Activated naive CD4-positive, alpha-beta T cell treated with anti-CD3 and anti-CD28 coated beads, Interleukin-2, amount 50 U/mL, for 16 hours (primary cell): ENCODE measurements at regions not wholly inside any gene's neighbourhood (a gene's known extent, or its start where the extent isn't known, plus 50 kb on each side); places are given as distances from the start of the nearest gene placed in this dataset.

ENCODE experiments used
- DNase-seq: peaks from one replicate; pipeline ENCODE4 v3.0.0-alpha.2; 2020

DNA sequence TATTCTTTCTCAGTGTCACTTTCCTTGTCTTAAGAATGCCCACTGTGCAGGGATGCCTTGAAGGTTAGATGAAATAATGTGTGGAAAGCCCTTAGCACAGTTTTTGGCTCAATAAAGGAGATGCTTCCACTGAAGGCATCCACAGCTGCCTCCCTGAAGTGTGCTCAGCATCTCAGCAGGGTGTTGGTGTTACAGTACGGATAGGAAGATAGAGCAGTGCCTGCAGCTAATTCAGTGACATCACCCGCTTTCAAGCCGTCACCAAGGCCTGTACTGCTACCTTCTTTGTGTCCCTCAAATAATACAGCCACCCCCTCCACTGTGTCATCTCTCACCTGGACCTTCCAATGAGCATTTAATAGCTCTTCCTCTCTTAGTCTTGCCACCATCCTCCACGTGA lies 59.0 kb downstream of the NDUFS5 start:
- no peak for DNase-seq

DNA sequence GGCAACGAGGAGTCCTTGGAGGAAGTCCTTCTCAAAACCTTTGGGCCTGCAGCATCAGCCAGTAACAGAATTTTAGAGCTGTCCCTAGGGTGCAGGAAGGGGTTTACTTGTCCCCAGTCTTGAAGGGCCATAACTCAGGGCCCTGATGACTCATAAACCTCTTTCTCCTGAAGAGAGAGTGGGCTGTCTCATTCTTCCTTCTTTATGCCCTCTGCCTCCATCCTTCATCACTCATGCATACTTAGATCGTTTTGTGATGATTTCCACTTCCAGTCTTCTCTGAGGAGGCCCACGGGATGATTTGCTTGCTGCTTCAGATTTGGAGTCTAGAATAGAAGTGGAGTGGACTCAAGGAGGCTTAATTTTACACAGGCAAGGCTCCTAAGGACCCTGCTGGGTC lies 60.2 kb downstream of the NDUFS5 start:
- no peak for DNase-seq

DNA sequence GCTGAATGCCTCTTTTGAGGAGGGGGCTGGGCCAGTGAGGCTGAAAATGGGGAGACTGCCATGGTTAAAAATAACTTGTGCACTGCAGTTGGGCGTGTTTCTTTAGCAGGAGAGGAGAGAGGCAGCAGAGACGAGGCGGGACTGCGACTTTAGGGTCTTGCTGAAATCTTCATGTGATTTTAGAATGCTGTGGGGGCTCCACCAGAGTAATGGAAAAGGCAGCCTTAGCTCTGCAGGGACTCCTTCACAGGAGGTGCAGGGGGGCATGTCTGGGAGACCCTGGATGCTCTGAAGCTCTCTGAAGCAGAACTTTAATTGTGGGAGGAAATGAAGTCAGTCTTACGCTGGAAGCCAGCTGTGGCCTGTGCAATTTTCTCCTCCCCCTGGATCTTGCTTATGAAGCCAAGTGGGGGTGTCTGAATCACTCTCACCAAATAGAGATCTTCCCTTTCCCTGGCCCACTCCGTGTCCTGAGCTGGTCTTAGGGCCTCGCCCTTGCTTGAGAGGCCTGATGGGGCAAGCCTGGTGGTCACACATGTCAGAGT lies 60.8 kb downstream of the NDUFS5 start:
- no peak for DNase-seq

DNA sequence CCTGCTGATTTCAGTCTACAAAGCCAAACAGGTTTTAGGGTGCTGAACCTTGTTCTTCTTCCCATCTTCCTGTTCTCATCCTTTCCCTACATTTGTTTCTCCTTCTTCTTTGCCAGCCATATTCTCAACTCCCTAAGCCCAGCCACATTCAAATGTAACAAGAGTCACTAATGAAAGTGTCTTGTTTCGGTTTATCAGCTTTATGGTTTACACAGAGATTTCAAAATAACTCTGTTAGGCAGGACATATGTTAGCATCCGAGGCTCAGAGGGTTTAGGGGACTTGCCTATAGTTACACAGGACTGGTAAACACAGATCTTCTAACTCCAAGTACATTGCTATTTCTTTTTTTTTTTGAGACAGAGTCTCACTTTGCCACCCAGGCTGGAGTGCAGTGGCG lies 61.3 kb downstream of the NDUFS5 start:
- DNase-seq = no peak

DNA sequence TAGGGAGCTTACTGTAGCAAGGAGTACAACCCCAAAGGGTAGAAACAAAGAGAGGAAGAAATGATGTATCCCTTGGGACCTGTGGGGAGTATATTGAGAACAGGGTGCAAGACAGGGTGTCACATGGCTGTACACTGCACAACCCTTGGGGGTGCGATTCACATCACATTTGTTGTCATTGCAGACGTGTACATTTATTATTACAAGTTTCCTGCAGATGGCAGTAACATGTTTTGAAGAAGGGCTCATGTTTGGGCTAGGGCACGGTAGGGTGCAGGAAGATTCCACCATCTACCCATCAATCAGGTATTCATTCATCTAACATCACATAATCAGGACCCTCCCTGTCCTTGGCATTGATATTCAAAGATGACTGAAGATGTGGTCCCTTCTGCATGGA lies 62.5 kb downstream of the NDUFS5 start:
- no peak for DNase-seq

DNA sequence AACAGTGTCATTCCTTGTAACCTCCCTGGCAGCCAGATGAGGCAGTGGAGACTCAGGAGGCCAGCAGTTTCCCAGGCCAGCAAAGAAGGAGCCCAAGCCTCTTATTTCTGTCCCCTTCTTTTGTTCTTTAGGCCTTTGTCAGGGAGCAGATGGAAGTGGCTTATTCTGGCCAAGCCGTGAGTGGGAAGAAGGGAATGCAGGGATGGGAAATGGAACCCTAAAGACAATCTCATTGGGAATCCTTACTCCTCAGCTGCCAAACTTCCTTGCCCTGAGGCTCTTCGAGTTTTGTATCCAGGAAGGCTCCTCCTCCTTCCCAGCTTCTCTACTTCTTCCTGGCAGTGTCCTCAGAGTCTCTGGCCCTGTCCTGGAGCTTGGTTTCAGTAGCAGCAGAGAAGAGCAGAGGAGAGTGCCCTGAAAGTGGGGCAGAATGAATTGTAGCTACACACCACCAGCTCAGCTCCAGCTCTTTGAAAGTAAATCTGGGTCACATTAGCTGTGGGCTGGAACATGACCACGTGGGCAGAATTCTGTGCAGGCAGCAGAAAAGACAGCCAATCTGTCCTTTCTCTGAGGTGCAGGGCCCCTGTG lies 63.9 kb downstream of the NDUFS5 start:
- DNase-seq = no peak

DNA sequence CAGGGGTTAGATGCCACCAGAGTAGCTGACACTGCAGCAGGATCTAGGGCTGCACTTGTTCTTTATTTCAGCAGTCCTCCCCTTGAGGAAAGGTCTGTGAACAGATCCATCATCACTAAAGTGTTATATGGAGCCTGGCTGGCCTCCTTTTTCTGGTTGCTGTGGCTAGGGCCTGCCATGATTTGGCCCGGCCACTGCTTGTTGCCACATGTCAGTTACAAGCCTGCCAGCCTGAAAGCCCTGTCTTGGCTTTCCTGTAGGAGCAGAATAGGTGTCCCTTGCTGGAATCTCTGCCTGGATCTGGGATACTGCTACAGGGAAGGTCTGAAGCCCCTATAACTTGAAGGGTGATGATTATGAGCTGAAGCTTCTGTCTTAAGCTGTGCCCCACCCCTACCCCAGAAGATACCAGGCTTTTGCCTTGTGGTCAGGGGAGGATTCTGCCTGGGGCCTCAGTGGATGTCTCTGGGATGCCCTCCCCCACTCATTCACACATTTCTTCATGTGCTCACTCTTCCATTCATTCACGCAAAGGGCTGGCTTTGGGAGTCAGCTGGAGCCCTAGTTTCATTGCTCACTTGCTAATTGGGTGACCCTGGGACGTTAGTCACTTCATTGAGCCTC lies 64.7 kb downstream of the NDUFS5 start:
- DNase-seq = no peak

DNA sequence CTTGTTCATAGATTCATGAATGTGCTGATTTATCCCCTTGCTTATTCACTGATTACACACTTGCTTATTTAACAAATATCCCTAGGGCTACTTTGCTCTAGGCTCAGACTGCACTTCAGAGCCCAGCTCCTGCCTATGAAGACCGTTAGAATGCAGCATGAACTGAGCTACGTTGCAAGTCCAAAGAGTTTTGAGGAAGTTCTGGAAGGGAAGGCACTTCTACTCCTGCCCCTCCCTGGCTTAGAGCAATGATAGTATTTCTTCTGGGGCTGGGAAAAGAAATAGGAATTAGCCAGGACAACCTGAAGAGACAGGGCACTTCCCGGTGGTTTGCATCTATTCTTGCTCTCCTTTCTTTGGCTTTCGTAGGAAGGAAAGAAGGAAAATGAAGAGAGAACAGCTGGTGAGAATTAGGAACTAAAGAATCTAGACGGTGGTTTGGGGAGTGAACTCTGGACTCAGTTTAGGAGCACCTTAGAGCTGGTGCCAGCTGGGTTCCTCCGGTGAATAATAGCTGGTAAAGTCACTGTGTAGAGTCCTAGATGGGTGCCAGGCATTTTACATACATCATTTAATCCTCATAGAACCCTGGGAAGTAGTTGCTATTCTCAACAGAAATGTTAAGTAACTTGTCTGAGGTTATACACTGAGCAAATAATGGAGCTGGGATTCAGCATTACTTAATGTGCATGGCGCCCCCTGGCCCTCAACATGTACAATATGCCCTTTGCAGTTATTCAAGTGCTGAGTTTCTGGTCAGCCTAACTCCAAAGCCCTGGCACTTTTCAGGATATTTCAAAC lies 65.9 kb downstream of the NDUFS5 start:
- DNase-seq = peak; percentile 64

DNA sequence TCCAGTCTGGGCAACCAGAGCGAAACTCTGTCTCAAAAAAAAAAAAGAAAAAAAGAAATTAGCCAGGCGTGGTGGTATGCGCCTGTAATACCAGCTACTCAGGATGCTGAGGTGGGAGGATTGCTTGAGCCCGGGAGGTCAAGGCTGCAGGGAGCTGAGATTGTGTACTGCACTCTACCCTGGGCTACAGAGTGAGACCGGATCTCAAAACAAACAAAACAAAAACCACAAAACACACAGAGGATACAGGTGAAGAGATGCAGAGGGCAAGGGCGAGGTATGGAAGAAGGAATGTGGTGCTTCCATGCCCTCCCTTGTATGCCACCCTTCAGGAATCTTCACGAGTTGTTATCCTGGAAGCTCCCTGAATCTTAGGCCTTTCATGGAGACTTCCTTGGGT lies 68.5 kb downstream of the NDUFS5 start:
- no peak for DNase-seq

DNA sequence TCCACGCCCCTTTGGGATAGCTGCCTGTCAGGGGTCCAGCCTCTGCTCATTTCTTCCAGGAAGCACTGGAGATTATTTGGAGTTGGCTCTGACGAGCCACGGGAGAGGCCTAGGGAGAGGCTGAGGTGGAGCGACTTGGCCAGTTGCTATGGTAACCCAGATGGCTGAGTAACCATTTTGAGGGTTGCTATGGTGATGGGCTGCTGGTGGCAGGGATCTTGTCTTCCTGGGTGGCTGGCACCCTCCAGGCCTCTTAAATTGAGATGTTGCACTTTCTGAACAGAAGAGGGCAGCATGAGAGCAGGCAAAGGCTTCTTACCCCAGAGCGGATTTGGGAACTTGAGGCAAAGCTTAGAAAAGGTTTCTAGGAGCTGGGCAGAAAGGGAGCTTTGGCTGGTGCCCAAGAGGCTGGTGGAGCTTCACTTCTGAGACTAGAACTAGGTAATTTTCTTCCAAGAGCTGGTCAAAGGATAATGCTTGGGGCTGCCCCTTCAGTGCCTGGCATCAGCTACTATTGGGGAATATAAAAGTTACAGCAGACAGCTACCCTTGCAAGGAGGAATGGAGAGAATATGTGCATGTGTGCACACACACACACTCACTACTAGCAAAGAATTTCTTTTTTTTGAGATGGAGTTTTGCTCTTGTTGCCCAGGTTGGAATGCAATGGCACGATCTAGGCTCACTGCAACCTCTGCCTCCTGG lies 72.5 kb downstream of the NDUFS5 start:
- DNase-seq = peak; percentile 54

DNA sequence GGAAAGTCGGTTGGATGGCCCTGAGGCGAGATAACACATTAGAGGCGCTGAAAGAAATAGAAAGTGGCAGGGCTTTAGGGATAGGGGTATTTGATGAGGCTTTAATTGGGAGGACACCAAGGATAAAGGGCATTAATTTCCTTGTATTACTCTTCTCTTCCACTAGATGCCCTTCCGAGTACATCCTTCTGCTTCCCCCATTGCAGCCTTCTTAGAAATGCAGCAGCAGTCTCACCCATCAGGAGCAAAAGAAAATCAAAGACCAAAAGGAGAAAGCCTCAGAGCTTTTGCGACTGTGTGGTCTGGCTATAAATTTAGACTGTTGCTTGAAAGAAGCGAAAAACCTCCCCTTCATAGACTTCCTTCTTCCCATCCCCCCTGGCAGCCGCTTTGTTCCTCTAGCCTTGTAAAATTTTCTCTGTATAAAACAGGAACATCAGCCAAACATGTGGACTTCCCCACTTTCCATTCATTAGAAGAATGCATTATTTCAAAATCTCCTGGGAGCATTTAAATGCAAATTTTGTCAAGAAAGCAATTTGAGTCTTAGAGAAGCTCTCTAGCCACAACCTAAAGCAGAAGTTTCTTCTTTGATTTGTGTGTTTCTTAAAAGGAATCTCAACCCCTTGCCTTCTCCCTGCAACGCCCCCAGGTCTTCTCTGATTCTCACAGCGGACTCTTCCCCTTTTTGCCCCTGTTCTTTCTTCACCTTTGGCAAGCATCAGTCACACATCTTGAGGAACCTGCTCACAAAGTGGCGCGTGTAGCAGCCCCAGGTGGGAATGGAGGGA lies 76.6 kb downstream of the NDUFS5 start:
- DNase-seq = peak; percentile 15

DNA sequence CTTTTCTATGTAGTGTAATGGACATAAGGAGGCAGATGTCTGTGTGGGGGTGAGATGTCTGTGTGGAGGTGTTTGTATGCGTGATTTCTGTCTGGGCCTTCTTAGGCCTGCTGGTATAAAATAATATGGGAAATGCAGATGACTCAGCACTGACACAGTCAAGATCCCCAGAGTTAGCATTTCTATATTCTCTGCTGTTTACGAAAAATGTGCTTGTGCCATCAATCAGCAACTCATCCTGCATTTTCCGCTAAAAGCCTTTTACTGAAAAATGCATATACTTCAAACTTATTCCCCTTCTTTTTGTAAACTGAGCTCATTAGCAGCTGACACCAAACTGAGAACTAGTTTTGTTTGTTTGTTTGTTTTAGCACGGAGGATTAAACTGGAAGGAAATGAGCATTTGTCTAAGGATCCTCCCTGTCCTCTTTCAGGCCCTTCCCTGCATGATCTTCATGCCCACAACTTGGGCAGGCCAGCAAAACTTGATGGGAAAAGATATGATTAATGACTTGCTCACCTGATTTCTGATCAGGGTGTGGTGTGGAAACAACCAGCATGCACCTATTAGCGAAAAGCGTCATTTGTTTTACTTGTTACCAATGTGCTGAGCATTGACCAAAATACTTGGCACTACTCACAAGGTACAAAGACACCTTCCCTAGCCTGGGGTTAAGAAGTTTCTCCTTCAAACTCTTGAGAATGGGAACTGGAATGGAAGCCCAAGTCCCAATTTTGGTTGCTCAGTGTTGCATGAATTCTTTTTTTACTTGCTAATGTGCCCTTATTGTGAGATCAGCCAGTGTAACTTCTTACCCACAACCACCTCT lies 77.4 kb downstream of the NDUFS5 start:
- DNase-seq = no peak

DNA sequence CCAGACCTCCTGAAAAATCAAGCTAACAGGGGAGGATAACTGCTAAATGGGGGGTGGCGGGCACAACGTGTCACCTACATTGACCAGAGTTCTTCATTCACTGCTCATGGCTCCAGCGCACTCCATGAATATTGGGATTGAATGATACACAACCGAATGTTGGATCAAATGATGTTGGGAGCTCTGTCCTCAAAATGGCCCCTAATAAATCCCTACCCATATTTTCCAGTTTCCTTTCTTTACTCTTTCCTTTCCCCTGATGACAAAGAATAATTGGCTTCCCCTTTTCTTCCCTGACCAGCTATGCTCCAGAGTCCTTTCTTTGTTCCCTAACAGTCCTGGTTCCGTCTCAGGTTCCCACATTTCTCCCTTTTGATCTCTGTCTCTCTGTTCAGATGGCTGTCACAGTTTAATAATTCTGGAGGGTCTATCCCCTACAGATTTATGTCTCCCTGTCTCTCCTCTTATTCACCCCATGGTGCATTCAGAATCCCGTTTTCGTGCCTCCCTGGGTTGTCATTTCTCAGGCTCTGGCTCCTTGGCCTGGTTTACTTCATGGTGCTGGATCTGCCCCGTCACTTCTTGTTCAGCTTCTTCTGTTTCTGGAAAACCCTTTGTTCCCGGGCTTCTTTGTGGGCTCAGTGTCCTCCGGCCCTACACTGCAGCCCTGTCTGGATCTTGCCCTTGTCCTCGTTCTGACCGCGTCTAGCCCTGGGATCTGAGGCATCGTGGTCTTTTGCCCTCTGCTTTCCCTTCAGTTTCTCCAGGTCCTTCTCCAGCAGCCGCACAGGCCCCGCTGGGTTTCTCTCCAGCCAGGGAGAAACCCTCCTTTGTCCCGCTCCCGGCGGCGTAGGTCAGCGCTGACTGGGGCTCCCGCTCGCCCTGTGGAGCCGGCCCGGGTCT lies 78.3 kb downstream of the NDUFS5 start:
- no peak for DNase-seq

DNA sequence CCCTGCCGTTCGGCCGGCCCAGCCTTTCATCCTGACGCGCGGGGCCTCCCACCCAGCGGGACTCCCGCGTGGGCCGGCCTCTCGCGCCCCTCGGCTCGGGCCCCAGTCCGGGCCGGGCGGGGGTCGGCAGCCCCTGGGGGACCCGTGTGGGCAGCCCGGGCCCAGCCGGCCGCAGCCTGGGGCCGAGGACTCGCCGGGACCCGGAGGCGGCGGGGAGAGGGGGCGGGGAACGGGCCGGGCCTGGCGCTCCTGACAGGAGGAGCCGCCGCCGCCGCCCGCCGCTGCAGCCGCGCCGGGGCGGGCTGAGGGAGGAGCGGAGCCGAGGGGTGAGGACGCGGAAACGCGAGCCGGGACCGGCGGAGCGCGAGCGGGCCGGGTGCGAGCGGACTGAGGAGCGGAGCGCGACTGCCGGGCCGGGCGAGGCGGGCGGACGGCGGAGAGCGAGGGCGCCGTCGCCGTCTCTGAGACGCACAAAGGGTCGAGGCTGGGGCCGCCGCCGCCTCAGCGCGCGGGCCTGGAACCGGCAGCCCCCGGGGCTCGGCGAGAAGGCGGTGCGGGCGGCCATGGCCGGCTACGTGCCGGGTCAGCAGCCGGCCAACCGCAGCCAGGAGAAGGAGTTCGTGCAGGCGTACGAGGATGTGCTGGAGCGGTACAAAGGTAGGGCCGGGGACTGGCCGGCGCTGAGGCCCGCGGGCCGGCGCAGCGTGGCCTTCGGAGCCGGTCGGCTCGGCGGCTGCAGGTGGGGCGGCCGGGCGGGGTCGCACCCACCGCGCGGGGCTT lies 79.1 kb downstream of the NDUFS5 start:
- DNase-seq = peak; percentile 68

DNA sequence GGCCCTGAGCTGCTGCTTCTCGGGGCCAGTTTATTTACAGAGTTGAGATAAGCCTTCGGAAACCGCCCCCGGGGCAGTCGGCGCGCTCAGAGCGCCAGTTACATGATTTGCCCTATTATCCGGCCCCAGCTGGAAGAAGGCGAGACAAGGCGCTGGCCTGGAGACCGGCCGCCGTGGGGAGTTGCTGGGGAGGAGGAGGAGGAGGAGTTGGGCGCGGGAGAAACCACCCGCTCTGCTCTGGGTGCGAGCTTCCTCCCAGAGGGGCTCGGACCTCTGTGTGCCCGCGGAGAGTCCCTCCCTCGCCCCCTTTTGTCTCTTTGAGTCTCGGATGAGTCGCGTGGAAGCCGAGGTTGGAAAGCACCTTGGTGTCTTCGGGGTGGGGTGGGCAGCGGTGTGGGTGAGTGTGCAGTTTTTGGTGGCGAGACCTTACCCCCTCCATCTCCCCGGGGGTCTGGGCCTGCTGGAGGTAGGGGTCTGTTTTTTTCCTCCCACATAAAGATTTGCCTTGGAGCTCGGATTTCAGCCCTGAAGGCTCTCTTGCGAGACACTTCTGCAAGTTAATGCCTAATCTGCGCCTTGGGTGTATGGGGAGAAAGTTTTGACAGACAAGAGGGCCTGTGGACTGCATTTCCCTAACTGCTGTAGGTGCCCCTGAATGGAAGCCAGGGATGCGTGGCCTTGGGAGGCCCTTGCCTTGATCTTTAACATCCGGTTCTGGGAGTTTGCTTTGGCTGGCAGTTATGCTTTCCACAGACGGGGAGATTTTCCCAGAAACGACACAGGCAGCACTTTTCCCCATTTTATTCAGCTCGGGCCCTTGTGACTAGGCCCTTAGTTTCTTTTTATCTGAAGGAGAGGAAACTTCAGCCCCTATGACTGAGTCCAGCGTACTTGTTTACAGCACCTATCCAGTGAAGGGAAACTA lies 80.0 kb downstream of the NDUFS5 start:
- peak; percentile 50 for DNase-seq

DNA sequence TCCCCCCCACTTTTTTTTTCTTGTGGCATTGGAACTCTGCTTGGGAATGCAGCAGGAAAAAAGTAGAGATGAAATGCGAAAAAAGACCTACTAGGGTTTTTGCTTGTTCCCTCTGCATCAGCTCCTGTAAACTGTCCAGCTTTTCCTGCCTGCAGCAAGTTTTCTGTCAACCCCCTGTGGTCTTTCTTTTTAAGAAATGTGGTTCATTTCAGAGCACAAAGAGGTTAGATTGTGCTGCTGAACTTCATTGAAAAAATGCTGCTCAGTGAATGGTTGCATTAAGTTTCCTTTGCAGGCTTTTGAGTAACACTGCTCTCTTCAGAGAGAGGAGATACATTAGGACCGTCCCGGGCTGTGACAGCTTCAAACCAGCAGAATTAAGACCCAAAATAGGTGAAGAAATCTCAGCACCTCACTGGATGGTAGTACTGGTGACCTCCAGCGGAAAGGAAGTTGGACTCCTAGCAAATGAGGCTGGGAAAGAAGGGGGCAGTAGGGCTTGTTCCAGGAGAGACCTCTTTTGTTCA lies 80.7 kb downstream of the NDUFS5 start:
- no peak for DNase-seq

DNA sequence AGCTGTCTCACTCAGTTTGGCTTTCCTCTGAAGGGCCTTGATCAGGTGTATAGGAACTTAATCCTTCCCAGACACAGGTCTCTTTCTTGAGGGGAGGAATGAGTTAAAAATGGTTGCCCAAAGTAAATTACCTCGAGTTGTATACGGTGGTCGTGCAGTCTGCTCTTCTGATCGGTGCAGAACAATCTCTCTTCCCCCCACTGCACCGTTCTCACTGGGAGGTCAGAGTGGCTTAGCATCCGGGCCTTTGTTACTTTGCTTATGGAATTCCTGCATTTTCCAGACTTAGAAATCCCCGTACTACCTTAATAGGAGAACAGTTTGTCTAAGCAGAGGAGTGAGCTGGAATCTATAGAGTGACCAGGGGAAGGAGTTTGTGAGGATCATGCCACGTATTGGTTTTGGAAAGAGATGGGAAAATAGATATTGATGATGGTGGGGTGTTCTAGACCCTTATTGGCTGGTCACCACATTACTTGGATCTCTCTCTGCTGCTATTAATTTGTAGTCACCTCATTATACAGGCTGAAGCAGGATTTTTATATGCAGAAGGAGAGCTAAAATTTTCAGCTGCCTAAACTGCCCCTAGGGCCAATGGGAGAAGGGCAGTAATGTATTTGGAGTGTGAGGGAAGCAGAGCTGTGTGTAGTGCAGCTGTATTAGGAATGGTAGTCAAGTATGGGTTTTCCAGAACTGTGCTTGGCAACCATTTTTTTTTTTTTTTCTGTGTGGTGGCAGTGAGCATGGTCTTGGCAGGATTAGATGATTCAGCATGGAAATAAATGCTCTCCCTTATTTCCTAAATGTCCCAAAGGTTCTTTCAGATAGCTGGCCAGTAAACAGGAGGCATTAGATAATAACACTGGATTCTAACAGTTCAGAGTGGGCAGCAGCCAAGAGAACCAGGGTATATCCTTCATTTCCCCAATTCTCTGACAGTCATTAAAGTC lies 81.5 kb downstream of the NDUFS5 start:
- no peak for DNase-seq
